ENCODE measurements at regions not wholly inside any gene's neighbourhood (a gene's known extent, or its start where the extent isn't known, plus 50 kb on each side); places are given as distances from the start of the nearest gene placed in this dataset.

- peaks cover 0 to 33% (median 14%) of the 10 kb centered on the region in 12 donors for H3K9me3 ChIP-seq
- DNase-seq (no peak), ATAC-seq (no peak)
- WGBS, 4 donors, result 80 to 86% (median 83%) methylated on average over 7 of the region's 7 CpGs
- H3K36me3 ChIP-seq, result no peaks in the 10 kb centered on the region
- H3K4me3 ChIP-seq, result no peak overlapping the region
- H3K27ac ChIP-seq, result no peak overlapping the region
- intact Hi-C loops (cut with DNase I), result no loop called here
- TF ChIP-seq POLR2A (IDR thresholded peaks at IDR 0.05), result no peak
- TF ChIP-seq, protein P1, sequence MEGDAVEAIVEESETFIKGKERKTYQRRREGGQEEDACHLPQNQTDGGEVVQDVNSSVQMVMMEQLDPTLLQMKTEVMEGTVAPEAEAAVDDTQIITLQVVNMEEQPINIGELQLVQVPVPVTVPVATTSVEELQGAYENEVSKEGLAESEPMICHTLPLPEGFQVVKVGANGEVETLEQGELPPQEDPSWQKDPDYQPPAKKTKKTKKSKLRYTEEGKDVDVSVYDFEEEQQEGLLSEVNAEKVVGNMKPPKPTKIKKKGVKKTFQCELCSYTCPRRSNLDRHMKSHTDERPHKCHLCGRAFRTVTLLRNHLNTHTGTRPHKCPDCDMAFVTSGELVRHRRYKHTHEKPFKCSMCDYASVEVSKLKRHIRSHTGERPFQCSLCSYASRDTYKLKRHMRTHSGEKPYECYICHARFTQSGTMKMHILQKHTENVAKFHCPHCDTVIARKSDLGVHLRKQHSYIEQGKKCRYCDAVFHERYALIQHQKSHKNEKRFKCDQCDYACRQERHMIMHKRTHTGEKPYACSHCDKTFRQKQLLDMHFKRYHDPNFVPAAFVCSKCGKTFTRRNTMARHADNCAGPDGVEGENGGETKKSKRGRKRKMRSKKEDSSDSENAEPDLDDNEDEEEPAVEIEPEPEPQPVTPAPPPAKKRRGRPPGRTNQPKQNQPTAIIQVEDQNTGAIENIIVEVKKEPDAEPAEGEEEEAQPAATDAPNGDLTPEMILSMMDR (IDR thresholded peaks at IDR 0.05), result no peak
- H3K4me1 ChIP-seq, result no peaks in the 10 kb centered on the region
- H3K27me3 ChIP-seq, result no peaks in the 10 kb centered on the region
These were observed 185.2 kb upstream of the NEIL3 start for GRCh38 chr4:177124349-177125064.

DNA sequence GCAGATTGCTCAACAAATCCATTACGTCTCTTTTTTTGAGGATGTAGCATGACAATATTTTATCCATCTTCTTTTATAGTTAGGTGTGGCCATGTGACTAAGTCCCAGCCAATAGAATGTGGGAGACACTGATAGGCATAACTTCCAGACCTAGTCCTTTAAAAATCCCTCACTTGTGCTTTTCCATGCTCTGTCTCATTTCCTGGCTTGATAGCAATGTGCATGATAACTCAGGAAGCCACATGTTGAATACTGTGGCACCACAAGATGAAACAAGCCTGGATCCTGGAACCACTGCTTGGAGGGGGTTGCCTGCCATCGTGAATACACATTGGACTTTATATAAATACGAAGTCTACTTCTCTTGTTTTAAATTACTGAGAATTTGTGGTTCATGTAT, 184.0 kb upstream of the NEIL3 start:
- WGBS, 4 donors, result 77 to 82% (median 80%) methylated on average over 3 of the region's 3 CpGs
- no peak for ATAC-seq
- Histone ChIP-seq H3K27me3 (no peaks in the 10 kb centered on the region), H3K36me3 (no peaks in the 10 kb centered on the region), H3K4me3 (no peak overlapping the region), H3K27ac (no peak overlapping the region), H3K4me1 (no peaks in the 10 kb centered on the region), H3K9me3 (peaks cover 0 to 31% (median 17%) of the 10 kb centered on the region in 12 donors)
- TF ChIP-seq, protein P1 (IDR thresholded peaks at IDR 0.05), result no peak
- TF ChIP-seq POLR2A (IDR thresholded peaks at IDR 0.05), result no peak
- intact Hi-C loops (cut with DNase I), result no loop called here
- no peak for DNase-seq

GRCh38 chr4:177127658-177128057, 182.0 kb upstream of the NEIL3 start:
- H3K27me3 ChIP-seq, result no peaks in the 10 kb centered on the region
- ATAC-seq (no peak), DNase-seq (no peak)
- H3K27ac ChIP-seq, result no peak overlapping the region
- TF ChIP-seq, protein P1 (IDR thresholded peaks at IDR 0.05), result no peak
- TF ChIP-seq POLR2A (IDR thresholded peaks at IDR 0.05), result no peak
- no peaks in the 10 kb centered on the region for H3K4me1 ChIP-seq
- H3K36me3 ChIP-seq, result no peaks in the 10 kb centered on the region
- H3K9me3 ChIP-seq, result peaks cover 0 to 23% (median 11%) of the 10 kb centered on the region in 12 donors
- intact Hi-C loops (cut with DNase I), result no loop called here
- no peak overlapping the region for H3K4me3 ChIP-seq

DNA sequence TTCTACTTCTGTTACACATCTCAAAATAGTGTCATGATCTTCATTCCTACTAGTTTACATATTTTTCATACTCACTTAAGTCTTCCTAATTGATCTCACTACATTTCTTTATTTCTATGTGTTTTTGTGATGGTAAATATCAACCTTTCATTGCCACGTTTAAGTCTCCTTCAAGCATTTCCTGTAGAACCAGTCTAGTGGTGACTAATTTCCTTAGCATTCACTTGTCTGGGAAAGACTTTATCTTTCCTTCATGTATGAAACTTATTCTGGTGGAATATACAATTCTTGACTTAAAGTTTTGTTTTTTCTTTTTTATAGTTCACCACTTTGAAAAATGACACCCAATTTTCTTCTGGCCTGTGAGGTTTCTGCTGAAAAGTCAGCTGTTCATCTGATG, 181.4 kb upstream of the NEIL3 start:
- ATAC-seq (no peak), DNase-seq (no peak)
- peaks cover 0 to 23% (median 11%) of the 10 kb centered on the region in 12 donors for H3K9me3 ChIP-seq
- H3K27ac ChIP-seq, result no peak overlapping the region
- no peak overlapping the region for H3K4me3 ChIP-seq
- TF ChIP-seq POLR2A (IDR thresholded peaks at IDR 0.05), result no peak
- TF ChIP-seq, protein P1 (IDR thresholded peaks at IDR 0.05), result no peak
- no peaks in the 10 kb centered on the region for H3K4me1 ChIP-seq
- intact Hi-C loops (cut with DNase I), result no loop called here
- no peaks in the 10 kb centered on the region for H3K36me3 ChIP-seq
- 47 to 55% (median 51%) methylated on average over 1 of the region's 1 CpG for WGBS, 4 donors
- H3K27me3 ChIP-seq, result no peaks in the 10 kb centered on the region

All from heart left ventricle (tissue), 16 donors.